MM.1S (cell line): ENCODE measurements at regions not wholly inside any gene's neighbourhood (a gene's known extent, or its start where the extent isn't known, plus 50 kb on each side); places are given as distances from the start of the nearest gene placed in this dataset.

Experiments
- DNase-seq: peaks from one replicate; pipeline ENCODE4 v3.0.0-alpha.2; 2015
- H2AFZ ChIP-seq: fragments of 300-600 bp; sonication (generic); 2 replicates; pipeline ENCODE4 v1.6.0; 2016; ENCODE audit warnings: antibody characterized with exemption, low read length
- H3F3A ChIP-seq: fragments of 300-600 bp; sonication (generic); 2 replicates; pipeline ENCODE4 v1.6.1; 2016; ENCODE audit warnings: mild to moderate bottlenecking, antibody characterized with exemption, low read length, moderate library complexity, mixed read lengths; ENCODE audit not compliant: insufficient read depth
- H3K27ac ChIP-seq: fragments of 300-600 bp; sonication (generic); 2 replicates; pipeline ENCODE4 v1.5.1; 2016; ENCODE audit warnings: mild to moderate bottlenecking, low read length
- H3K27me3 ChIP-seq: fragments of 300-600 bp; sonication (generic); replicated peaks from 2 replicates; pipeline ENCODE4 v1.6.0; 2016; ENCODE audit warnings: low read length; ENCODE audit not compliant: insufficient read depth
- H3K36me3 ChIP-seq: fragments of 300-600 bp; sonication (generic); replicated peaks from 2 replicates; pipeline ENCODE4 v1.6.1; 2016; ENCODE audit warnings: mild to moderate bottlenecking, low read length, mixed read lengths; ENCODE audit not compliant: insufficient read depth
- H3K4me1 ChIP-seq: fragments of 300-600 bp; sonication (generic); 2 replicates; pipeline ENCODE4 v1.6.1; 2016; ENCODE audit warnings: low read length, mixed read lengths
- H3K4me2 ChIP-seq: fragments of 300-600 bp; sonication (generic); 2 replicates; pipeline ENCODE4 v1.6.0; 2016; ENCODE audit warnings: low read depth, low read length
- H3K4me3 ChIP-seq: fragments of 300-600 bp; sonication (generic); 2 replicates; pipeline ENCODE4 v1.5.1; 2016; ENCODE audit warnings: low read length, mixed read lengths
- H3K79me2 ChIP-seq: fragments of 300-600 bp; sonication (generic); 2 replicates; pipeline ENCODE4 v1.6.1; 2016; ENCODE audit warnings: mixed run types, low read length, mixed read lengths
- H3K9ac ChIP-seq: fragments of 300-600 bp; sonication (generic); 2 replicates; pipeline ENCODE4 v1.6.1; 2016; ENCODE audit warnings: low read length, mixed read lengths
- H3K9me2 ChIP-seq: fragments of 300-600 bp; sonication (generic); replicated peaks from 2 replicates; pipeline ENCODE4 v1.6.1; 2016; ENCODE audit warnings: mild to moderate bottlenecking, low read length, mixed read lengths; ENCODE audit not compliant: insufficient read depth
- H3K9me3 ChIP-seq: fragments of 300-600 bp; sonication (generic); replicated peaks from 2 replicates; pipeline ENCODE4 v1.6.1; 2016; ENCODE audit warnings: mild to moderate bottlenecking, low read length, mixed read lengths; ENCODE audit not compliant: insufficient read depth
- H4K20me1 ChIP-seq: fragments of 300-600 bp; sonication (generic); 2 replicates; pipeline ENCODE4 v1.6.1; 2016; ENCODE audit warnings: mild to moderate bottlenecking, low read length, moderate library complexity, mixed read lengths; ENCODE audit not compliant: insufficient read depth
- EZH2 ChIP-seq: fragments of 300-600 bp; sonication (generic); optimal IDR thresholded peaks from 2 replicates; pipeline ENCODE3; 2017; ENCODE audit warnings: low read depth, mild to moderate bottlenecking, antibody characterized with exemption, low read length, mixed read lengths
- EZH2phosphoT487 ChIP-seq: fragments of 300-600 bp; sonication (generic); IDR thresholded peaks from 2 replicates; pipeline ENCODE4 v1.6.1; 2018; ENCODE audit warnings: antibody characterized with exemption, low read length
- TF ChIP-seq, protein P1 (sequence below): fragments of 300-600 bp; sonication (generic); IDR thresholded peaks from 2 replicates; pipeline ENCODE4 v1.5.1; 2016; ENCODE audit warnings: antibody characterized with exemption, low read length, mixed read lengths

DNA sequence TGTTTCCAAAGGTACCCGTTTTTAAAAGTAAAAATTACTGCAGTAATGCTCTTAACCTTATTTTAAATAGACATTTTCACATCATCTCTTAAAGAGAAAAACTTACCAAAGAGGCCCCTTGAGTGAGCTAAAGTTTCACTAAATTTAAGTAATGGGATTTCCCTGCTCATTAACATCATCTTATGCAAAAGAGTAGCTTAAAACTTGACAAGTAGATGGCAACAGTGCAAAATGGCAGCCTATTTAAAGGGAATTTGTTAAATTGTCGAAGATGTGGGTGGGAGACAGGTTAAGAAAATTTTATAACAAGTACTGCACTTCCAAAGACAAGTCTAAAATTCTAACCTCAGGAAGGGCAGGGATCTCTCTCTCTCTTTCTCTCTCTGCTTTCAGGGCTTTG lies 271.7 kb upstream of the LDB2 start:
- no peak overlapping the region for H3K9ac ChIP-seq
- H3K9me3 ChIP-seq: no peaks in the 10 kb centered on the region
- no peaks in the 10 kb centered on the region for H3K79me2 ChIP-seq
- H3K27ac ChIP-seq: no peak overlapping the region
- H3K4me1 ChIP-seq: no peaks in the 10 kb centered on the region
- no peak for DNase-seq
- TF ChIP-seq, protein P1, sequence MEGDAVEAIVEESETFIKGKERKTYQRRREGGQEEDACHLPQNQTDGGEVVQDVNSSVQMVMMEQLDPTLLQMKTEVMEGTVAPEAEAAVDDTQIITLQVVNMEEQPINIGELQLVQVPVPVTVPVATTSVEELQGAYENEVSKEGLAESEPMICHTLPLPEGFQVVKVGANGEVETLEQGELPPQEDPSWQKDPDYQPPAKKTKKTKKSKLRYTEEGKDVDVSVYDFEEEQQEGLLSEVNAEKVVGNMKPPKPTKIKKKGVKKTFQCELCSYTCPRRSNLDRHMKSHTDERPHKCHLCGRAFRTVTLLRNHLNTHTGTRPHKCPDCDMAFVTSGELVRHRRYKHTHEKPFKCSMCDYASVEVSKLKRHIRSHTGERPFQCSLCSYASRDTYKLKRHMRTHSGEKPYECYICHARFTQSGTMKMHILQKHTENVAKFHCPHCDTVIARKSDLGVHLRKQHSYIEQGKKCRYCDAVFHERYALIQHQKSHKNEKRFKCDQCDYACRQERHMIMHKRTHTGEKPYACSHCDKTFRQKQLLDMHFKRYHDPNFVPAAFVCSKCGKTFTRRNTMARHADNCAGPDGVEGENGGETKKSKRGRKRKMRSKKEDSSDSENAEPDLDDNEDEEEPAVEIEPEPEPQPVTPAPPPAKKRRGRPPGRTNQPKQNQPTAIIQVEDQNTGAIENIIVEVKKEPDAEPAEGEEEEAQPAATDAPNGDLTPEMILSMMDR: no peak
- TF ChIP-seq EZH2 (no peak), EZH2phosphoT487 (no peak)
- no peaks in the 10 kb centered on the region for H4K20me1 ChIP-seq
- no peaks in the 10 kb centered on the region for H3K27me3 ChIP-seq
- H2AFZ ChIP-seq: no peak overlapping the region
- no peak overlapping the region for H3K4me2 ChIP-seq
- no peaks in the 10 kb centered on the region for H3K9me2 ChIP-seq
- H3F3A ChIP-seq: no peaks in the 10 kb centered on the region
- H3K36me3 ChIP-seq: no peaks in the 10 kb centered on the region
- no peak overlapping the region for H3K4me3 ChIP-seq

DNA sequence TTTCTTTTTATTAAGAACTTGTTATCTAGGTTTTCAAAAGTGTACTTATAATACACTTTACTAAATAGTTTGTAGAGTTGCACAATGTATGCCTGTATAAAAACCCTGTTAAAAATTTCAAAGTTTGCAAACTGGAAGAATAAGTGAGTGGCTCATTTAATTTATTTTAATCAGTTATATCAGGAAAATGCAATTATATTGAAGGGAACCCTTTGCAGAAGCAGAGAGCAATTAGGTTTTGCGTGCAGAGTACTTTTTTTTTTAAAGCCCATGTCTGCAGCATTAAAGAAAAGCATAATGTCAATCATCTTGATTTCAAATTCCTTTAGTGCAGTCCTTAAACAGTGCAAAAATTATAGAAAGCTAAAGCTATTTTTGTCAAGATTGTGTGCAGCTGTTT lies 271.3 kb upstream of the LDB2 start:
- no peak overlapping the region for H3K9ac ChIP-seq
- no peaks in the 10 kb centered on the region for H3K4me1 ChIP-seq
- no peaks in the 10 kb centered on the region for H4K20me1 ChIP-seq
- TF ChIP-seq, protein P1: no peak
- TF ChIP-seq EZH2phosphoT487 (no peak), EZH2 (no peak)
- no peaks in the 10 kb centered on the region for H3K27me3 ChIP-seq
- H3K27ac ChIP-seq: no peak overlapping the region
- no peaks in the 10 kb centered on the region for H3K79me2 ChIP-seq
- H3K9me3 ChIP-seq: no peaks in the 10 kb centered on the region
- H3K4me2 ChIP-seq: no peak overlapping the region
- no peak overlapping the region for H2AFZ ChIP-seq
- H3K36me3 ChIP-seq: no peaks in the 10 kb centered on the region
- no peaks in the 10 kb centered on the region for H3K9me2 ChIP-seq
- no peak overlapping the region for H3K4me3 ChIP-seq
- DNase-seq: no peak
- H3F3A ChIP-seq: no peaks in the 10 kb centered on the region

DNA sequence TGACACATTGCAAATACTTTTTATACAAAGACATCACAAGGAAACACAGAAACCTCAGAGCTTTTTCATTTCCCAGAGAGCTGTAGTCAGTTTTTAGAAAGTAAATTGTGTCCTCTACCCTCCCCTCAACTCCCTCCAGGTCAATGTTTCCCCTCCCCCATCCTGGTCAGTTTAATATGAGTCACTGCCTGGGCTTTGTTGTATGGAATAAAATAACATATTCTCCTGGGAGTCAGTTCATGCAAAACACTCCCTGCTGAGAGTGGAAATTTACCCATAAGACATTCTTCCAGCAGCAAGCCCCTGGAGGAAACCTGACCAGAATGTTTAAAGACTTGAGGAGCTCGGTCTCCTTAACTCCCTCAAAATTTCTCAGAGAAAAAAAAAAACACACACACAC lies 270.1 kb upstream of the LDB2 start:
- no peaks in the 10 kb centered on the region for H3K27me3 ChIP-seq
- no peaks in the 10 kb centered on the region for H3K9me2 ChIP-seq
- H4K20me1 ChIP-seq: no peaks in the 10 kb centered on the region
- no peak overlapping the region for H3K9ac ChIP-seq
- no peaks in the 10 kb centered on the region for H3F3A ChIP-seq
- H3K9me3 ChIP-seq: no peaks in the 10 kb centered on the region
- H3K27ac ChIP-seq: no peak overlapping the region
- no peak overlapping the region for H3K4me2 ChIP-seq
- H3K4me3 ChIP-seq: no peak overlapping the region
- no peaks in the 10 kb centered on the region for H3K36me3 ChIP-seq
- no peaks in the 10 kb centered on the region for H3K79me2 ChIP-seq
- H2AFZ ChIP-seq: no peak overlapping the region
- no peaks in the 10 kb centered on the region for H3K4me1 ChIP-seq
- TF ChIP-seq, protein P1: no peak
- TF ChIP-seq EZH2 (no peak), EZH2phosphoT487 (no peak)
- no peak for DNase-seq
